Neuronal stem cell (in vitro differentiated cells): ENCODE measurements at regions not wholly inside any gene's neighbourhood (a gene's known extent, or its start where the extent isn't known, plus 50 kb on each side); places are given as distances from the start of the nearest gene placed in this dataset.

Experiments used
- DNase-seq: peaks from one replicate; pipeline ENCODE4 v3.0.0-alpha.2; 2013; ENCODE audit warnings: low spot score
- H2AFZ ChIP-seq: one replicate; pipeline ENCODE4 v1.6.1; 2013; ENCODE audit warnings: mild to moderate bottlenecking, low read length, inconsistent platforms
- H2AK5ac ChIP-seq: 2 replicates; pipeline ENCODE4 v1.6.1; 2013; ENCODE audit warnings: low read depth, mild to moderate bottlenecking, inconsistent platforms, low read length, moderate library complexity, mixed read lengths
- H2BK120ac ChIP-seq: 2 replicates; pipeline ENCODE4 v1.6.1; 2013; ENCODE audit warnings: low read depth, mild to moderate bottlenecking, inconsistent platforms, low read length, moderate library complexity, mixed read lengths
- H2BK12ac ChIP-seq: one replicate; pipeline ENCODE4 v1.6.1; 2013; ENCODE audit warnings: low read length, inconsistent platforms
- H2BK15ac ChIP-seq: 2 replicates; pipeline ENCODE4 v1.6.1; 2013; ENCODE audit warnings: mild to moderate bottlenecking, low read length, inconsistent platforms, mixed read lengths
- H2BK5ac ChIP-seq: one replicate; pipeline ENCODE4 v1.6.1; 2013; ENCODE audit warnings: inconsistent platforms, mild to moderate bottlenecking, low read length, moderate library complexity
- H3K14ac ChIP-seq: one replicate; pipeline ENCODE4 v1.6.1; 2013; ENCODE audit warnings: low read length, inconsistent platforms
- H3K18ac ChIP-seq: 2 replicates; pipeline ENCODE4 v1.6.1; 2013; ENCODE audit warnings: low read length, inconsistent platforms
- H3K23ac ChIP-seq: 2 replicates; pipeline ENCODE4 v1.6.1; 2013; ENCODE audit warnings: low read depth, mild to moderate bottlenecking, mixed read lengths, low read length, inconsistent platforms; ENCODE audit not compliant: poor library complexity
- H3K27ac ChIP-seq: replicated peaks from 3 replicates; pipeline ENCODE4 v1.5.1; 2013; ENCODE audit warnings: low read length, inconsistent platforms
- H3K27me3 ChIP-seq, 3 experiments: 2 replicates each; pipeline ENCODE4 v1.6.1; 2013; ENCODE audit warnings: low read length in 3 of 3, mild to moderate bottlenecking in 2 of 3, inconsistent platforms in 1 of 3, low read depth in 1 of 3, mixed read lengths in 1 of 3, moderate library complexity in 1 of 3; ENCODE audit not compliant: control insufficient read depth in 3 of 3, insufficient read depth in 3 of 3
- H3K36me3 ChIP-seq, 2 donors: replicated peaks in 1 of 2; 2 replicates each; pipeline ENCODE4 v1.6.1; 2013; ENCODE audit warnings: low read length in 2 of 2; ENCODE audit not compliant: control insufficient read depth in 2 of 2, insufficient read depth in 2 of 2
- H3K4ac ChIP-seq: 2 replicates; pipeline ENCODE4 v1.6.1; 2013; ENCODE audit warnings: inconsistent platforms, mild to moderate bottlenecking, low read length, moderate library complexity
- H3K4me1 ChIP-seq, 2 donors: 1 replicate in 1 of 2; 2 replicates in 1 of 2; pipeline ENCODE4 v1.6.1; 2013; ENCODE audit warnings: low read length in 2 of 2, low read depth in 1 of 2; ENCODE audit not compliant: control insufficient read depth in 2 of 2, insufficient read depth in 1 of 2
- H3K4me2 ChIP-seq: one replicate; pipeline ENCODE4 v1.6.1; 2013; ENCODE audit warnings: mild to moderate bottlenecking, low read length, inconsistent platforms; ENCODE audit not compliant: insufficient read depth, poor library complexity, severe bottlenecking
- H3K4me3 ChIP-seq, 2 donors: 2 replicates each; pipeline ENCODE4 v1.5.1; 2013; ENCODE audit warnings: low read length in 2 of 2, mild to moderate bottlenecking in 2 of 2, inconsistent platforms in 1 of 2, moderate library complexity in 1 of 2
- H3K79me1 ChIP-seq: one replicate; pipeline ENCODE4 v1.6.1; 2013; ENCODE audit warnings: low read depth, mild to moderate bottlenecking, inconsistent platforms, low read length, moderate library complexity
- H3K9ac ChIP-seq: one replicate; pipeline ENCODE4 v1.6.1; 2013; ENCODE audit warnings: mild to moderate bottlenecking, low read depth, low read length, inconsistent platforms; ENCODE audit not compliant: poor library complexity
- H3K9me3 ChIP-seq, 2 donors: replicated peaks in 1 of 2; 2 replicates each; pipeline versions ENCODE3 to v1.6.1; 2013; ENCODE audit warnings: low read length in 2 of 2, mild to moderate bottlenecking in 2 of 2, inconsistent platforms in 1 of 2, low read depth in 1 of 2, mixed read lengths in 1 of 2, moderate library complexity in 1 of 2; ENCODE audit not compliant: control insufficient read depth in 2 of 2, insufficient read depth in 1 of 2
- H4K8ac ChIP-seq: one replicate; pipeline ENCODE4 v1.6.1; 2013; ENCODE audit warnings: low read depth, mild to moderate bottlenecking, inconsistent platforms, low read length, moderate library complexity
- H4K91ac ChIP-seq: one replicate; pipeline ENCODE4 v1.6.1; 2013; ENCODE audit warnings: low read length, low read depth, mild to moderate bottlenecking, inconsistent platforms; ENCODE audit not compliant: poor library complexity
- WGBS, 2 donors: extraction: QIAGEN DNeasy Blood & Tissue Kit; methylation state at CpG; one replicate each; pipeline ENCODE4 v1.1.7; 2013; ENCODE audit warnings: missing lambda C conversion rate in 2 of 2, mixed read lengths in 1 of 2; ENCODE audit not compliant: insufficient read length in 2 of 2, insufficient replicate concordance in 1 of 2; ENCODE audit errors: extremely low coverage in 2 of 2; 5-methylcytosine and 5-hydroxymethylcytosine counted together

DNA sequence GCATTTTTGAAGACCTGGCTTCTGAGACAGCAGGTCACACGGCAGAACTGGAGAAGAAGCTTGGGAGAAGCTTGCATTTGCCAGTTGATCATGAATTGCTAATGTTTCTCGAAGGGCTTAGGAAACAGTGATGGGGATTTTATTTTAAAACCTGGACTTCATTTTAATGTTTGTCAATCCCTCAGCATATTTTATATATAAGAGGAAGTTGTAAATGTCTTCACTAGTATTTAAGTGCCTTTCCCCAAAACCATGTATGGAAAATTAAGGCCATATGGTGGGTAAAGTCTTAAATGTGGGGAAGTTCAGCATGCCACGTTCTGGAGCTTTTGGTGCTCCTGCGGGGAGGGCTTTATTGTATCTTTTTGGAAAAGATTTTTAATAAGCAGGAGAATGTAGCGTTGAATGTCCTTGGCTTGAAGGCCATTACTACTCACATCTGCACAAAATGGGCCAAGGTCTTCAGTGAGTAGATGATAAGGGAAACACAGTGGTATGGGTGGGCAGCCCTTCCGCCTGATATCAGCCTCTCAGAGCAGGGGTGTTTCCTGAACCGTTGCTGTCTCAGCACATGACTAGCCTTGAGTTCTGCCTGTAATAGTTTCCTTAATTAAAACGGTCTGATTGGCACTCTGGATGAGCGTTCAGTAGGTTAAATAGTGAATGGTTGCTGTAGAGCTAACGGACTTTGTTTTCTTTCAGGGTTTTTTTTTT, 511.4 kb downstream of the PCNX1 start:
- Histone ChIP-seq H2BK5ac (no peak overlapping the region), H2BK15ac (no peak overlapping the region), H2BK12ac (no peak overlapping the region), H3K18ac (no peak overlapping the region), H2AFZ (no peak overlapping the region), H3K4ac (no peak overlapping the region), H3K14ac (no peak overlapping the region), H3K36me3 (peaks cover 0 to 2% of the 10 kb centered on the region in 2 donors), H4K91ac (no peak overlapping the region), H3K27me3 (no peaks in the 10 kb centered on the region), H2AK5ac (no peak overlapping the region), H3K4me1 (peaks cover 0 to 2% of the 10 kb centered on the region in 2 donors), H3K23ac (no peak overlapping the region), H3K79me1 (no peaks in the 10 kb centered on the region), H4K8ac (no peak overlapping the region), H3K4me3 (no peak overlapping the region), H3K9ac (no peak overlapping the region), H3K27ac (no peak overlapping the region), H3K9me3 (peaks cover 0 to 4% of the 10 kb centered on the region in 2 donors), H3K4me2 (no peak overlapping the region), H2BK120ac (no peak overlapping the region)
- WGBS, 2 donors = no CpG with 5 or more reads among the region's 10 CpGs
- DNase-seq = no peak

DNA sequence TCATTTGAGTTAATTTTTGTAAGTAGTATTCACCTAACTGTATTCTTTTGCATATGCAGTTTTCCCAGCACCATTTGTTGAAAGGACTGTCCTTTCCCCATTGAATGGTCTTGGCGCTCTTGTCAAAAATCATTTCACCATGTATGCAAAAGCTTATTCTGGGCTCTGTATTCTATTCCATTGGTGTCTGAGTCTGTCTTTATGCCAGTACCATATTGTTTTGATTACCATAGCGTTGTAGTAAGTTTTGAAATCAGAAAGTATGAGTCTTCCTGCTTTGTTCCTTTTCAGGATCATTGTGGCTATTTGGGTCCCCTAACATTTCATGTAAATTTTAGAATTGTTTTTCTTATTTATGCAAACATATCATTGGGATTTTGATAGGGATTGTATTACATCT, 508.7 kb upstream of the RGS6 start:
- Histone ChIP-seq H3K36me3 (peaks cover 0 to 2% of the 10 kb centered on the region in 2 donors), H3K27me3 (no peaks in the 10 kb centered on the region), H4K8ac (no peak overlapping the region), H2BK5ac (no peak overlapping the region), H2BK120ac (no peak overlapping the region), H3K4me2 (no peak overlapping the region), H3K79me1 (peaks cover 3% of the 10 kb centered on the region), H3K27ac (no peak overlapping the region), H2BK15ac (no peak overlapping the region), H3K4me1 (peaks cover 0 to 2% of the 10 kb centered on the region in 2 donors), H2BK12ac (no peak overlapping the region), H3K4ac (no peak overlapping the region), H4K91ac (no peak overlapping the region), H2AK5ac (no peak overlapping the region), H3K9me3 (peaks cover 2 to 35% of the 10 kb centered on the region in 2 donors), H3K23ac (no peak overlapping the region), H3K4me3 (no peak overlapping the region), H2AFZ (no peak overlapping the region), H3K9ac (no peak overlapping the region), H3K18ac (no peak overlapping the region), H3K14ac (no peak overlapping the region)
- no CpG with 5 or more reads among the region's 2 CpGs for WGBS, 2 donors
- no peak for DNase-seq

DNA sequence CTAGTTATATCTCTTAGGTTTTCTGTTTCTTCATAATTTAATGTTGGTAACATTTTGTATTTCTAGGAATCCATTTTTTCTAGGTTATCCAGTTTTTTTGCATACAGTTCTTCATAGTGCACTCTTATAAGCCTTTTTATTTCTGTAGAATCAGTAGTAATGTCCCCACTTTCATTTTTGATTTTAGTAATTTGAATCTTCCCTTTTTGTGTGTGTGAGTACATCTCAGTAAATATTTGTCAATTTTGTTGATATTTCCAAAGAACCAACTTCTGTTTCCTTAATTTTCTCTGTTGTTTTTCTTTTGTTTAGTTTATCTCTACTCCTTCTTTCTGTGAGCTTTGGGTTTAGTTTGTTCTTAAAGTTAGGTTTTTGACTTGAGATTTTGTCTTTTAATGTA, 507.3 kb upstream of the RGS6 start:
- Histone ChIP-seq H3K18ac (no peak overlapping the region), H3K27me3 (no peaks in the 10 kb centered on the region), H3K23ac (no peak overlapping the region), H3K36me3 (peaks cover 0 to 2% of the 10 kb centered on the region in 2 donors), H2AK5ac (no peak overlapping the region), H2AFZ (no peak overlapping the region), H4K91ac (no peak overlapping the region), H4K8ac (no peak overlapping the region), H2BK15ac (no peak overlapping the region), H2BK5ac (no peak overlapping the region), H3K79me1 (peaks cover 3% of the 10 kb centered on the region), H3K4me2 (no peak overlapping the region), H3K27ac (no peak overlapping the region), H3K14ac (no peak overlapping the region), H2BK120ac (no peak overlapping the region), H3K4me1 (peaks cover 0 to 2% of the 10 kb centered on the region in 2 donors), H3K4me3 (no peak overlapping the region), H3K4ac (no peak overlapping the region), H3K9me3 (peaks cover 2 to 35% of the 10 kb centered on the region in 2 donors), H2BK12ac (no peak overlapping the region), H3K9ac (no peak overlapping the region)
- DNase-seq = no peak

DNA sequence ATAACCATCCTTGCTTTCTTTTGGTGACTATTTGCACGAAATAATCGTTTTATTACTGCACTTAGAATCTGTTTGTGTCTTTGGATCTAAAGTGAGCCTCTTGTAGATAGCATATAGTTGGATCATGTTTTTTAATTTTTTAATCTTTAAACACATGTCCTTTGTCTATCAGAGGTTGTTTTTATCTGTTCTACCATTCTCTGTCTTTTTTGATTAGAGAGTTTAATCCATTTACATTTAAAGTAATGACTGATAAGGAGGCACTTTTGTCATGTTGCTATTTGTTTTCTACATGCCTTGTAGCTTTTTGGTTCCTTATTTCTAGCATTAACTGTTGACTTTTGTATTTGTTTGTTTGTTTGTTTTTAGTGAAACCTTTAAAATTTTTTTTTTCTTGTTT, 506.2 kb upstream of the RGS6 start:
- H2AFZ ChIP-seq = no peak overlapping the region
- H3K79me1 ChIP-seq = peaks cover 3% of the 10 kb centered on the region
- H3K4me3 ChIP-seq = no peak overlapping the region
- H3K36me3 ChIP-seq = peaks cover 0 to 2% of the 10 kb centered on the region in 2 donors
- H4K91ac ChIP-seq = no peak overlapping the region
- no peak overlapping the region for H3K14ac ChIP-seq
- H3K23ac ChIP-seq = no peak overlapping the region
- no peak overlapping the region for H2BK5ac ChIP-seq
- H3K9me3 ChIP-seq = peaks cover 2 to 35% of the 10 kb centered on the region in 2 donors
- no CpG with 5 or more reads among the region's 2 CpGs for WGBS, 2 donors
- H3K4me1 ChIP-seq = peaks cover 0 to 4% of the 10 kb centered on the region in 2 donors
- DNase-seq = no peak
- no peak overlapping the region for H3K27ac ChIP-seq
- no peak overlapping the region for H4K8ac ChIP-seq
- H3K9ac ChIP-seq = no peak overlapping the region
- no peak overlapping the region for H2BK12ac ChIP-seq
- no peak overlapping the region for H2BK120ac ChIP-seq
- H3K18ac ChIP-seq = no peak overlapping the region
- no peak overlapping the region for H3K4me2 ChIP-seq
- no peaks in the 10 kb centered on the region for H3K27me3 ChIP-seq
- H2AK5ac ChIP-seq = no peak overlapping the region
- H2BK15ac ChIP-seq = no peak overlapping the region
- no peak overlapping the region for H3K4ac ChIP-seq
